Stimulated activated CD8-positive, alpha-beta memory T cell treated with anti-CD3 and anti-CD28 coated beads, Interleukin-7, amount 100 ng/mL, for 24 hours (primary cell): ENCODE measurements at regions not wholly inside any gene's neighbourhood (a gene's known extent, or its start where the extent isn't known, plus 50 kb on each side); places are given as distances from the start of the nearest gene placed in this dataset.

Experiments
- DNase-seq: peaks from one replicate; pipeline ENCODE4 v3.0.0-alpha.2; 2020; ENCODE audit warnings: low read depth

GRCh38 chr22:48593551-48593950 lies 1234.1 kb downstream of the BRD1 start:
- DNase-seq = no peak

- DNase-seq = no peak
Observed at GRCh38 chr22:48592931-48593330, 1234.7 kb downstream of the BRD1 start.

GRCh38 chr22:48592488-48592887 lies 1235.2 kb downstream of the BRD1 start:
- DNase-seq = no peak

GRCh38 chr22:48592066-48592345 lies 1235.7 kb downstream of the BRD1 start:
- DNase-seq = no peak

- DNase-seq = no peak
Observed at GRCh38 chr22:48591286-48592065, 1236.2 kb downstream of the BRD1 start.

- DNase-seq = no peak
Observed at GRCh38 chr22:48589901-48590300, 1237.8 kb downstream of the BRD1 start.

GRCh38 chr22:48588878-48589450 lies 1238.7 kb downstream of the BRD1 start:
- DNase-seq = no peak

- no peak for DNase-seq
Observed at GRCh38 chr22:48588151-48588877, 1239.4 kb downstream of the BRD1 start.

GRCh38 chr22:48587236-48587865 lies 1240.3 kb downstream of the BRD1 start:
- DNase-seq = no peak

GRCh38 chr22:48586799-48587185 lies 1240.9 kb downstream of the BRD1 start:
- DNase-seq = no peak

GRCh38 chr22:48585916-48586798 lies 1241.5 kb downstream of the BRD1 start:
- no peak for DNase-seq

GRCh38 chr22:48584170-48584569 lies 1243.5 kb downstream of the BRD1 start:
- no peak for DNase-seq

GRCh38 chr22:48581796-48582469 lies 1245.7 kb downstream of the BRD1 start:
- DNase-seq = no peak

GRCh38 chr22:48581205-48581766 lies 1246.4 kb downstream of the BRD1 start:
- DNase-seq = no peak

GRCh38 chr22:48580481-48580970 lies 1247.1 kb downstream of the BRD1 start:
- no peak for DNase-seq

- DNase-seq = no peak
Observed at GRCh38 chr22:48579928-48580309, 1247.8 kb downstream of the BRD1 start.

GRCh38 chr22:48579043-48579927 lies 1248.4 kb downstream of the BRD1 start:
- DNase-seq = no peak

- no peak for DNase-seq
Observed at GRCh38 chr22:48578138-48579042, 1249.3 kb downstream of the BRD1 start.

- no peak for DNase-seq
Observed at GRCh38 chr22:48577691-48578090, 1250.0 kb downstream of the BRD1 start.
